CD4-positive, alpha-beta T cell treated with Interleukin-4 for 4 hours (primary cell): ENCODE measurements at regions not wholly inside any gene's neighbourhood (a gene's known extent, or its start where the extent isn't known, plus 50 kb on each side); places are given as distances from the start of the nearest gene placed in this dataset.
"Not testable (repeated sequence)": the region's sequence is repeated elsewhere in the genome, so short reads cannot be mapped to it uniquely, and the experiment has no call there.

Experiments
- DNase-seq: peaks from one replicate; pipeline ENCODE4 v3.0.0-alpha.2; 2020

DNA sequence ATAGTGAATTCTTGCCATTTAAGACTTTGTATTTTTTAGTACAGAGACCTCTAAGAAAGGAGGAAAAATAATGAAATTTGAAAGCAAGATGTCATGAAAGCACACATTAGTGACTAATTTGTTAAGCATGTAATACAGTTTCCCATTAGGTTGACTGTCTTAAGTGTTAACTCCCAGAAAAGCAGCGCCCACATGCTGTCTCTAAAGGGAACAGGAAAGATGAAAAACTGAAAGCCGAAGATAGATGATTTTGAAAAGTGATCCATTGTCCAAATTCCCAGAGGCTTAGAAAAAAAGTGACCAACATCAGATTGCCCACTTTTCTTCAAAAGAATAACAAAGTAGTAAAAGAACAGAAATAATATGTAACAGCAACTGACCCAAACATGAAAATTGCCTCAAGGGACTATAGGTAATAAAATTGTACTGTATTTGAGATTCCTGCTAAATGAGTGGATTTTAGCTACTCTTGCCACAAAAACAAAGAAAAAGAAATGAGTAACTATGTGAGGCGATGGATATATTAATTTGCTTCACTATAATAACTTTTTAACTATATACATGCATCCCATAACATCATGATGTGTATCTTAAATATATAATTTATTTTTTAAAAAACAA lies 83.2 kb upstream of the OGFRL1 start:
- no peak for DNase-seq

DNA sequence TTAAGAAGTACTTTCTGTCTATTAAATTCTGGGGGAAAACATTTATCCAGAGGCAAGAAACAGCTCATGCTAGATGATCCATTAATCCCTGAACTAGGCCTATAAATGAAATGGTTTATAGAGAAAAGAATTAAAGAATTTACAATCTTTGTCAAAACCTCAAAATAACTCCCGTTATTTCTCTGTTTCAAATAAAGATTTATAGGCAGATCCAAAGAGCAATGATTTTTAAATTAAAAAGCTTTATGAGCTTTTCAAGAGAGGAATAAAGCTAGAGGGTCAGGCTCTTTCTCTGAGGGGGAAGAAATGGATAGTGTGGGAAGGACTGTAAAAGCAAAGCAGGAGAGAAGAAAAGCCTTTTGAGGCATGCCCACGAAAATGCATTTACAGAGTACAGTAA lies 82.5 kb upstream of the OGFRL1 start:
- DNase-seq = no peak

DNA sequence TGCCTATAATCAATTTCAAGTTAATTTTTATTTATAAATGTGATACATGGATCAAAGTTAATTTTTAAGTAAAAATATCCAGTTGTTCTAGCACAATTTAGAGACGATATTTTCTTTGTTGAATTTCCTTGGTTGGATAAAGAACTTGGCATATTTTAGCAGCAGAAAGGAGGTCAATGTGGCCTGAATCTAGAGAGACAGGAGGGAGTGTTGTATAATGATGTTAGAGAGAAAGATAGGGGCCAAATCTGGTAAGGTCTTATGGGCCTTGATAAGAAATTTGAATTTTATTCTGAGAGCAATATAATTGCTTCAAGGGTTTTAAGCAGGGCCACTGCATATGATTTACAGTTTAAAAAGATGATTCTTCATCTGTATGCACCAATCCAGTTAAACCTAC lies 79.4 kb upstream of the OGFRL1 start:
- no peak for DNase-seq

DNA sequence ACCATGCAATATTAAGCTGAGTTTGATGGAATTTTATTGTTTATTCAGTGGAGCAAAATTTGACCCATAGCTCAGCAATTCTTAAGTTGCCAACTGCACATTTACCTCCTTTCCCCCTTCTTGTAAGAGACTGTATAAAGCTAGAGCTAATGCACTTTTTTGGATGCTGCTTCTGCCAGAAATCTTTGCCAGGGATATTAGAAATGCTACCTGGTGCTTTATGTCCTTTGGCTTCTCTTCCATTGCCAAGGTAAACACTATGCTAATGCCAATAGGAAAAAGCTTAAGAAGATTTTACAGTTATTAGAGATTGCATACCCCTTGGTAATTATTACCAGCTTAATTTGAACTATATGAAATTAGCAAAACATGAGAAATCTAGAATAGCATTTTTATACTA lies 79.0 kb upstream of the OGFRL1 start:
- no peak for DNase-seq

DNA sequence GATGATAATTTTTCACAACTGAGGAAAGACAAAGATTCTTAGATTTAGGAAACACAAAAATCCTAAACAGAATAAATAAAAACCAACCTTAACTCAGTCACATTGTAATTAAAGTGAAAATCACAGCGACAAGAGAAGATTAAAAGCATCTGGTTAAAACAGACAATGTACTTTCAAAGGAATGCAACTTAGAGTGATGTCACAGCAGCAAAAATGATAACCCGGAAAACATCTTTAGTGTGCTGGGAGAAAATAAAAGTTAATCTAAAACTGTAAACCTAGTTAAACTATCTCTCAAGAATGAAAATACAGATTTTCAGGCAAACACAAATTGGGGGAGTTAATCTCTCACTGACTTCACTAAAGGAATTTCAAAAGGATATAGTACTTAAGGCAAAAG lies 76.8 kb upstream of the OGFRL1 start:
- no peak for DNase-seq

DNA sequence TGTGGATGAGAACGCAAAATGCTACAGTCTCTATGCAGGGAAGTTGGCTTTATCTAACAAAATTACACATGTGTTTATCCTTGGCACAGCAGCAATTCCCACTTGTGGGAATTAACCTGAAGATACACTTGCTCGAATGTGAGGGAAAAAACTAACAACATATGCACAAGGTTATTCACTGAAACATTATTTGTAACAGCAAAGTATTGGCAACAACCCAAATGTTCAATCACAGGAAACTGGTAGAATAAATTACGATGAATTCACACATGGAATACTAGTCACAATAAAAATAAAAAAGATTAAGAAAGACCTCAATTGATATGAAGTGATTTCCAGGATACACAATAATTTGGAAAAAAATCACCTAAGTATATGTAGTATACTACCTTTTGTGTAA lies 68.1 kb upstream of the OGFRL1 start:
- no peak for DNase-seq

DNA sequence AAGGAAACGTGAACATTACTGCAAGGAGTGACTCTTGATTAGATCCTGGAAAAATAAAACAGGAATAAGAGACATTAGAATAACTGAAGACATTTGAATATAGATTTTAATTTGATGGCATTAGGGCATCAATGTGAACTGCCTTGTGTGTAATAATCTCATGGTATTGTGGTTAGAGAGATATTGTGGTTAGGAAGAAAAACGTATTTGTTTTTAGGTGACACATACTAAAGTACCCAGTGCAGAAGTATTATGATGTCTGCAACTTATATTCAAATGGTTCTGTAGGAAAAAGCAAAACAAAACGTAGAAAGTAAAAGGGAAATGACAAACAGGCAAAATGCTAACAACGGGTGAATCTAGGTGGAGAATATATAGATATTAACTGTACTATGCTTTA lies 65.9 kb upstream of the OGFRL1 start:
- no peak for DNase-seq

DNA sequence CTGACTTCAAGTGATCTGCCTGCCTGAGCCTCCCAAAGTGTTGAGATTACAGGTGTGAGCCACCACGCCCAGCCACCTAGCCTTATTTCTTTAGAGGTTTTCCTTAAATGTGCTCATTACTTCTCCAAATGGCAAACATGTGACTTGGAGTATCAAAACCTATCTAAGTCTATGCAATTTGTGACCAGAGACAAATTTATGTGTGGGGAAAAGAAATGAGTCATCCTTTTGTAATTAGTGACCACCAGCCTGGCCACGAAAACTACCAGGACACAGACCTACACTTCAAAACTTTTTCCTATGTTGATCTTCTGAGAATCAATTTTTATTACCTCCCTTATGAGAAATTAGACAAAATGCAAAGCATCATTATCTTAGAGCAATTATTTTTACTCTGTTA lies 64.6 kb upstream of the OGFRL1 start:
- no peak for DNase-seq

DNA sequence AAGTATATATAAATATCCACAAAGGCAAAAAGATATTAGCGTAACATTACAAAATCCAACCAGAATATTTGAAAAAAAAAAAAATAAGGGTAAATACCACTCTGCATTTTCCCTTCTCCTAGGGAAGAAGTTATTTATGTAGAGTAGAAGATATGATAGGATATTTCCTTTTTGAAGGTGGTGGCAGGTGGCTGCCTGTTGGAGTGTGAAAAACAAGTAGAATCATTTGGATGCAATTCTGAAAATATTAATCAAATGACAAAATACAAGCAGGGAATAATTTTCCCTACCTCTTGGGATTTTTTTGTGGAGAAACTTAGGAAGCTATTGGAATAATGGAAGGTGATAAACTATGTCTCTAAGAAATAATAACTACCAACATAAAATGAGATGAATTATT lies 62.5 kb upstream of the OGFRL1 start:
- no peak for DNase-seq

DNA sequence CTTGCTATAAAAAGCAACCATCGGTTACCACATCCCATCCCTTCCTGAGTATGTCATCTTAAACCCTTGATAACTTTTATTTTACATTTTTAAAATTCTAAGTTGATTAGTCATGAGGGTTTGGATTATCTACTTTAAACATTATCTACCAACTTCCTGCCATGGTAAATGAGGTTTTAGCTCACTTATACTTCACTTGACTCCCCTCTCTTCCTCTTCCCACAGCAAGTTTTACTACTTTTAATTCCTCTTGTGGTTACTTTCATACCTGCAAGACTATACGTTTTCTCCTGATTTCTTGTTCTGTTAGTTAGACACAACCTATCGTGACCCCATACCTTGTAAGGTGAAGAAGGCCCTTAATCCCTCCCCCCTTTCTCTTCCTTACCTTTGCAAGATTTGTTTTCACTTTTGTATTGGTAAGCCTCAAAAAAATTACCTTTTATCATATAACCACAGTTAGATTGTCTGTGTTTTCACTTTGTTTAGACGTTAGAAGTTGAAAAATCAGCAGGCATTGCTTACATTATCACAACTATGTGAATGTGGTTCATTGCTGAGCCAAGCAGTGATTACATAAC lies 60.1 kb upstream of the OGFRL1 start:
- peak; percentile 18 for DNase-seq

DNA sequence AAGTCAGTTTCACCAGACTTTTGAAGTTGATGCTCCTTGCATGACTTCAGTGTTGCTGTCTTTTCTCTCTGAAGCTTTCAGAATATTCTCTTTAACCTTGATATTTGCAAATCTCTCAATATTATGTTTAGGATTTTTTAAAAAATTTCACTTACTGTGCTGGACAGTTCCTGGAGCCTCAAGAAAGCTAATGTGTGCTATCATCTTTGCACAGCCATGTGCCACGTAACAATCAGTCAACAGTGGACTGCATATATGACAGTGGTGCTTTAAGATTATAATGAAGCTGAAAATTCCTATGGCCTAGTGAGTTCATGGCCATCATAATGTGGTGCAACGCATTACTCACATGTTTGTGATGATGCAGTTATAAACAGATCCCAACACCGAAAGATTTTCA lies 59.1 kb upstream of the OGFRL1 start:
- DNase-seq = no peak

DNA sequence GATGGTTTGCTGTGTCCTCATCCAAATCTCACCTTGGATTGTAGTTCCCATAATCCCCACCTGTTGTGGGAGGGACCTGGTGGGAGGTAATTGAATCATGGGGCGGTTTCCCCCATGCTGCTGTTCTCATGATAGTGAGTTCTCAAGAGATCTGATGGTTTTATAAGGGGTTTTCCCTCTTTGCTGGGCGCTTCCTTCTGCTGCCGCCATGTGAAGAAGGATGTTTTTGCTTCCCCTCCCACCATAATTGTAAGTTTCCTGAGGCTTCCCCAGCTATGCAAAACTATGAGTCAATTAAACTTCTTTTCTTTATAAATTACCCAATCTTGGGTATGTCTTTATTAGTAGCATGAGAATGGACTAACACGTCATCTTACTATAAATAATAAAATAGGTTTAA lies 55.7 kb upstream of the OGFRL1 start:
- DNase-seq = not testable (repeated sequence)

DNA sequence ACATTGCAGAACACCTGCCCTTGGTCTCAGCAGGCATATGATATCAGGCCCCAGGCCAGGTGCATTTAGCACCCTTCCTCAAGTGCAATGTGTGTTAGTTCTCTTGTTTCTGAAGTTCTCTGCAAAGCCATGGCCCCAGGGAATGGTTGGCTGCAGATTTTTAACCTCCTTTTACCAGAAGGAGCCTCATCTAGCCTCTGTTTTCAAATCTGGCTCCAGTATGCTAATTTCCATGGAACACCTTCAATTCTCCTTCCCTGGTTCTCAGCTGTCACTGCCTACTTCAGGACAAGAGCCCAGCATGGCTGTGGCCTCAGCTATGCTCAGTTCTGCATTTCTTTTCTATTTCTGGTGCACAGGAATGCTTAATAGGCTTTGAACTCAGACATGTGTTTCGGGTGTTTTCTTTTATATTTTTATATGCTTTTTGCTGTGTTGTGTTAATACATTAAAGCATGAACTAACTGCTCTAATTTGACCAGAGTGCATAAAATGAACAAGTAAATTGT lies 51.6 kb upstream of the OGFRL1 start:
- no peak for DNase-seq

DNA sequence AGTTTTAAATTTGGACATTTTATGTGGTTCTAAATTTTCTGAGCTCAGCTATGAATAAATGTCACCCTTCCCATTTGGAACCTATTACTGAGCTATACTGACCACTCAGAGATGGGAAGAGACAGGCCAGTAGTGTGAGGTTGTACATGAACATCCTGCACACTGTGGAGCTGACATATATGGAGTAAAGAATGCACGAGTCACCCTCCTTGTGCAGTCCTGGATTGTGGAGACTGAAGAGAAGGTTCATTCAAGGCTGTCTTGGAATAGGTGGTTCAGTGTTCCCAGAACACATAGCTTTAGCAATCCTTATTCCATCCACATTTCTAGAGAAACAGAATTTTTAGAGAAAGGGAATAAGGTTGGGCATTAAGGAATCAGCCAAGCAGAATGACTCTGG lies 50.3 kb upstream of the OGFRL1 start:
- no peak for DNase-seq
